Liver (tissue), 3 donors: ENCODE measurements at regions not wholly inside any gene's neighbourhood (a gene's known extent, or its start where the extent isn't known, plus 50 kb on each side); places are given as distances from the start of the nearest gene placed in this dataset.

Experiments
- EGR1 ChIP-seq, 2 donors: IDR thresholded peaks; 2 replicates each; pipeline ENCODE4 v1.6.1; 2016 to 2018; ENCODE audit warnings: antibody characterized with exemption in 2 of 2, low read depth in 2 of 2
- FOXA1 ChIP-seq: IDR thresholded peaks from 2 replicates; pipeline ENCODE4 v1.6.1; 2016; ENCODE audit warnings: antibody characterized with exemption
- FOXA2 ChIP-seq: IDR thresholded peaks from 2 replicates; pipeline ENCODE4 v1.6.1; 2016; ENCODE audit warnings: antibody characterized with exemption
- GABPA ChIP-seq, 2 donors: IDR thresholded peaks in 1 of 2; conservative IDR thresholded peaks in 1 of 2; 2 replicates each; pipeline ENCODE4 v1.6.1; 2016; ENCODE audit warnings: antibody characterized with exemption in 2 of 2, mild to moderate bottlenecking in 1 of 2, moderate library complexity in 1 of 2
- JUND ChIP-seq, 2 donors: IDR thresholded peaks; 2 replicates each; pipeline ENCODE4 v1.6.1; 2016; ENCODE audit warnings: antibody characterized with exemption in 2 of 2
- RAD21 ChIP-seq, 2 donors: IDR thresholded peaks; 2 replicates each; pipeline ENCODE4 v1.6.1; 2016; ENCODE audit warnings: antibody characterized with exemption in 2 of 2, mild to moderate bottlenecking in 2 of 2
- SP1 ChIP-seq: IDR thresholded peaks from 2 replicates; pipeline ENCODE4 v1.6.1; 2018; ENCODE audit warnings: antibody characterized with exemption, mild to moderate bottlenecking
- TAF1 ChIP-seq: conservative IDR thresholded peaks from 2 replicates; pipeline ENCODE4 v1.6.1; 2016; ENCODE audit warnings: antibody characterized with exemption, mild to moderate bottlenecking
- YY1 ChIP-seq: IDR thresholded peaks from 2 replicates; pipeline ENCODE4 v1.6.1; 2016; ENCODE audit warnings: antibody characterized with exemption, mild to moderate bottlenecking
- TF ChIP-seq, protein P1 (sequence below): IDR thresholded peaks from 2 replicates; pipeline ENCODE4 v1.6.1; 2016; ENCODE audit warnings: antibody characterized with exemption
- TF ChIP-seq, protein P2 (sequence below): fragments of 150-350 bp; IDR thresholded peaks from 2 replicates; pipeline ENCODE4 v1.5.1; 2017; ENCODE audit warnings: improper control_type of control experiment, low read depth, low read length; ENCODE audit not compliant: missing input control
- TF ChIP-seq, protein P3 (sequence below): IDR thresholded peaks from 2 replicates; pipeline ENCODE4 v1.6.1; 2016; ENCODE audit warnings: antibody characterized with exemption, mild to moderate bottlenecking
- TF ChIP-seq, protein P4 (sequence below): IDR thresholded peaks from 2 replicates; pipeline ENCODE4 v1.6.1; 2016; ENCODE audit warnings: antibody characterized with exemption
- TF ChIP-seq, protein P5 (sequence below): IDR thresholded peaks from 2 replicates; pipeline ENCODE4 v1.6.1; 2016; ENCODE audit warnings: antibody characterized with exemption
- donor health status: healthy.
- donor health status: healthy.

DNA sequence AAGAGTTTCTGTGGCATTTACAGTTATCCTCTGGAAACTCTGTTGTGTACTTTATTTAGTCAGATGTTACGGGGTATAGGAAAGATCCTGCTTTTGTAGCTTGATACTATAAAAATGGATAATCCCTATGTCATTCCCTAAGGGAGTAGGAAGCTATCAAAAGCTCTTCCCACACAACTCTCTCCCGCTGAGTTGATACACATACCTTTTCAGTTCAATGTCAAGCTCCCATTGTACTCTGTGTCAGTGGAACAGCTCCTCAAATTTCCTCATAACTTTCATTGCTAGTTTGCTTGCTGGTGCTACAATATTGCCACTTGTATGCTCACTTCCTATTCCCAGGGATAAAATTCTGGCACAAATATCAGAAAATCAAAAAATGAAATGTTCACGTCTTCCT lies 893.3 kb upstream of the GBE1 start:
- TF ChIP-seq, protein P1, sequence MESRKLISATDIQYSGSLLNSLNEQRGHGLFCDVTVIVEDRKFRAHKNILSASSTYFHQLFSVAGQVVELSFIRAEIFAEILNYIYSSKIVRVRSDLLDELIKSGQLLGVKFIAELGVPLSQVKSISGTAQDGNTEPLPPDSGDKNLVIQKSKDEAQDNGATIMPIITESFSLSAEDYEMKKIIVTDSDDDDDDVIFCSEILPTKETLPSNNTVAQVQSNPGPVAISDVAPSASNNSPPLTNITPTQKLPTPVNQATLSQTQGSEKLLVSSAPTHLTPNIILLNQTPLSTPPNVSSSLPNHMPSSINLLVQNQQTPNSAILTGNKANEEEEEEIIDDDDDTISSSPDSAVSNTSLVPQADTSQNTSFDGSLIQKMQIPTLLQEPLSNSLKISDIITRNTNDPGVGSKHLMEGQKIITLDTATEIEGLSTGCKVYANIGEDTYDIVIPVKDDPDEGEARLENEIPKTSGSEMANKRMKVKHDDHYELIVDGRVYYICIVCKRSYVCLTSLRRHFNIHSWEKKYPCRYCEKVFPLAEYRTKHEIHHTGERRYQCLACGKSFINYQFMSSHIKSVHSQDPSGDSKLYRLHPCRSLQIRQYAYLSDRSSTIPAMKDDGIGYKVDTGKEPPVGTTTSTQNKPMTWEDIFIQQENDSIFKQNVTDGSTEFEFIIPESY, result no peak
- TF ChIP-seq YY1, result no peak
- TF ChIP-seq RAD21 (IDR thresholded peaks at IDR 0.05), result no peak
- TF ChIP-seq, protein P2, sequence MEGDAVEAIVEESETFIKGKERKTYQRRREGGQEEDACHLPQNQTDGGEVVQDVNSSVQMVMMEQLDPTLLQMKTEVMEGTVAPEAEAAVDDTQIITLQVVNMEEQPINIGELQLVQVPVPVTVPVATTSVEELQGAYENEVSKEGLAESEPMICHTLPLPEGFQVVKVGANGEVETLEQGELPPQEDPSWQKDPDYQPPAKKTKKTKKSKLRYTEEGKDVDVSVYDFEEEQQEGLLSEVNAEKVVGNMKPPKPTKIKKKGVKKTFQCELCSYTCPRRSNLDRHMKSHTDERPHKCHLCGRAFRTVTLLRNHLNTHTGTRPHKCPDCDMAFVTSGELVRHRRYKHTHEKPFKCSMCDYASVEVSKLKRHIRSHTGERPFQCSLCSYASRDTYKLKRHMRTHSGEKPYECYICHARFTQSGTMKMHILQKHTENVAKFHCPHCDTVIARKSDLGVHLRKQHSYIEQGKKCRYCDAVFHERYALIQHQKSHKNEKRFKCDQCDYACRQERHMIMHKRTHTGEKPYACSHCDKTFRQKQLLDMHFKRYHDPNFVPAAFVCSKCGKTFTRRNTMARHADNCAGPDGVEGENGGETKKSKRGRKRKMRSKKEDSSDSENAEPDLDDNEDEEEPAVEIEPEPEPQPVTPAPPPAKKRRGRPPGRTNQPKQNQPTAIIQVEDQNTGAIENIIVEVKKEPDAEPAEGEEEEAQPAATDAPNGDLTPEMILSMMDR, result no peak
- TF ChIP-seq, protein P3, sequence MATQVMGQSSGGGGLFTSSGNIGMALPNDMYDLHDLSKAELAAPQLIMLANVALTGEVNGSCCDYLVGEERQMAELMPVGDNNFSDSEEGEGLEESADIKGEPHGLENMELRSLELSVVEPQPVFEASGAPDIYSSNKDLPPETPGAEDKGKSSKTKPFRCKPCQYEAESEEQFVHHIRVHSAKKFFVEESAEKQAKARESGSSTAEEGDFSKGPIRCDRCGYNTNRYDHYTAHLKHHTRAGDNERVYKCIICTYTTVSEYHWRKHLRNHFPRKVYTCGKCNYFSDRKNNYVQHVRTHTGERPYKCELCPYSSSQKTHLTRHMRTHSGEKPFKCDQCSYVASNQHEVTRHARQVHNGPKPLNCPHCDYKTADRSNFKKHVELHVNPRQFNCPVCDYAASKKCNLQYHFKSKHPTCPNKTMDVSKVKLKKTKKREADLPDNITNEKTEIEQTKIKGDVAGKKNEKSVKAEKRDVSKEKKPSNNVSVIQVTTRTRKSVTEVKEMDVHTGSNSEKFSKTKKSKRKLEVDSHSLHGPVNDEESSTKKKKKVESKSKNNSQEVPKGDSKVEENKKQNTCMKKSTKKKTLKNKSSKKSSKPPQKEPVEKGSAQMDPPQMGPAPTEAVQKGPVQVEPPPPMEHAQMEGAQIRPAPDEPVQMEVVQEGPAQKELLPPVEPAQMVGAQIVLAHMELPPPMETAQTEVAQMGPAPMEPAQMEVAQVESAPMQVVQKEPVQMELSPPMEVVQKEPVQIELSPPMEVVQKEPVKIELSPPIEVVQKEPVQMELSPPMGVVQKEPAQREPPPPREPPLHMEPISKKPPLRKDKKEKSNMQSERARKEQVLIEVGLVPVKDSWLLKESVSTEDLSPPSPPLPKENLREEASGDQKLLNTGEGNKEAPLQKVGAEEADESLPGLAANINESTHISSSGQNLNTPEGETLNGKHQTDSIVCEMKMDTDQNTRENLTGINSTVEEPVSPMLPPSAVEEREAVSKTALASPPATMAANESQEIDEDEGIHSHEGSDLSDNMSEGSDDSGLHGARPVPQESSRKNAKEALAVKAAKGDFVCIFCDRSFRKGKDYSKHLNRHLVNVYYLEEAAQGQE, result no peak
- TF ChIP-seq EGR1 (IDR thresholded peaks at IDR 0.05; ENCODE audit: low read depth in 2 of 2), result no peak
- TF ChIP-seq, protein P4, sequence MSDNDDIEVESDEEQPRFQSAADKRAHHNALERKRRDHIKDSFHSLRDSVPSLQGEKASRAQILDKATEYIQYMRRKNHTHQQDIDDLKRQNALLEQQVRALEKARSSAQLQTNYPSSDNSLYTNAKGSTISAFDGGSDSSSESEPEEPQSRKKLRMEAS, result no peak
- no peak for TF ChIP-seq SP1
- TF ChIP-seq FOXA2, result no peak
- TF ChIP-seq FOXA1, result no peak
- TF ChIP-seq TAF1, result no peak
- TF ChIP-seq GABPA (IDR thresholded peaks at IDR 0.05 in 1 of 2, conservative IDR thresholded peaks at IDR 0.05 in 1 of 2), result no peak
- TF ChIP-seq, protein P5, sequence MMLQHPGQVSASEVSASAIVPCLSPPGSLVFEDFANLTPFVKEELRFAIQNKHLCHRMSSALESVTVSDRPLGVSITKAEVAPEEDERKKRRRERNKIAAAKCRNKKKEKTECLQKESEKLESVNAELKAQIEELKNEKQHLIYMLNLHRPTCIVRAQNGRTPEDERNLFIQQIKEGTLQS, result no peak
- no peak for TF ChIP-seq JUND (IDR thresholded peaks at IDR 0.05)
